NCI-H2107 (cell line): ENCODE measurements at regions not wholly inside any gene's neighbourhood (a gene's known extent, or its start where the extent isn't known, plus 50 kb on each side); places are given as distances from the start of the nearest gene placed in this dataset.
A peak's percentile ranks its signal among the peaks of the same experiment; 100 is the strongest.

Experiments used
- DNase-seq: peaks from one replicate; lab custom pipeline; 2025; lab: John Stamatoyannopoulos, UW

DNA sequence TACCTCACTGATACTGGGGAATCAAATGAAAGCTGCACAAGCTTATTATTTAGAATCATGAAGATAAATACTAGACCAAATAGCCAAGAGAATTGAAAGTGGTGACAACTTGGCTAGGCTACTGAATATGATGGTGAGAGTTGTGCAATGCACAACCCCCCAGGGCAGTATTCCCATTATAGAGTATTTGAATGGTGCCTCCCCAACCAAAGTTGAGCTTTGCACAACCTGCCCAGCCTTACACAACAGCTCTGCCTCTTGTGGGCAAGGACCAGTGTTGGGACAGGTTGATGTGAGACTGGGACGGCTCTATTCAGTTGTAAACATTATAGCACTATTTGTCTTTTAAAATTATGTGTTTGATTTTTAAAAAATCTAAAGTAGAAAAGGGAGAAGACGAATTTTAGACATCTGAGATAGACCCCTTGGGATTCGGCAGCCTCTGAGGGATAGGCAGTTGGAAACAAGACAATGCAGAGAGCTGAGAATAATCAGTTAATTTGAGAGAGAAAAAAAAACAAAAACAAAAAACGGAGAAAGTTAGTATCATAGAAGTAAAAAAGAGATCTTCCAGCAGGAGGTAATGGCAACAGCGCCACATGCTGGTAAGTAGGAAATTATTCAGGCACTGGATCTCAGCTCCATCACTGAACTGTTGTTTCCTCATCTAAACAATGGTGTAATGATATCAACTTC is 91.0 kb upstream of the KCNA3 start:
- DNase-seq, result peak; percentile 20

DNA sequence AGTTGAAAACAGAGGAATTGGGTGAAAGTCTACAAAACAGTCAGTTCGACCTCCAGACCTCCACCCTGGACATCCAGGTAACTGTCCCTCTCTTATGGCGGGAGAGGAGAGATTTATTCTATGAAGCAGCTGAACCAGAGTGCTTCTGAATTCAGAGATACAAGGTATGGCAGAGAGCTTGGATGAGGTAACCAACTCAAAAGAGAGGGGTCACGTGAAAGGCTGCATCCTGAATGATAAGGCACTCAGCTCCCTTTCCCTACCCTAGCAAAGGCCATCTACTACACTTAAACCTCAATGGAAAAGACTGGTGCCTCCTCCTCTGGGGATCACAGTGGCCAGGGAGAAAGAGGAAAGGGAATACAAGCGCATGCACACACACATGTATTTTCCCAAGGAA is 88.4 kb upstream of the KCNA3 start:
- DNase-seq, result no peak

DNA sequence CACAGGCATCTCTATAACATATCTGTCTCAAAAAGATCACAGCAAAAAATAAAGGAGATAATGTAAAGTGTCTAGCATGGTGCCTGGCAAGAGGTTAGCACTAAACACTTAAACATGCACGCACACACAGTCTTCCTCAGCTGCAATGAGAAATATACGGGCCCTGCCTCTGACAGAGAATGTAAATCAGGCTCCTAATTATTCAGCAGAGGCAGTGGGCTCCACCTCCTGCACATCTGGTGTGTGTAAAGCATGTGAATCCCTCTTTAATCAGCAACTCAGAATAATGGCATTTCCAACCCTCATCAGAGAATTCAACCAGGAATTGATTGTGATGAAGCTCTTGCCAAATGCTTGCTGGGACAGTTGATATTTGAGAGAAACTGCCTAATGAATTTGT is 85.6 kb upstream of the KCNA3 start:
- no peak for DNase-seq

DNA sequence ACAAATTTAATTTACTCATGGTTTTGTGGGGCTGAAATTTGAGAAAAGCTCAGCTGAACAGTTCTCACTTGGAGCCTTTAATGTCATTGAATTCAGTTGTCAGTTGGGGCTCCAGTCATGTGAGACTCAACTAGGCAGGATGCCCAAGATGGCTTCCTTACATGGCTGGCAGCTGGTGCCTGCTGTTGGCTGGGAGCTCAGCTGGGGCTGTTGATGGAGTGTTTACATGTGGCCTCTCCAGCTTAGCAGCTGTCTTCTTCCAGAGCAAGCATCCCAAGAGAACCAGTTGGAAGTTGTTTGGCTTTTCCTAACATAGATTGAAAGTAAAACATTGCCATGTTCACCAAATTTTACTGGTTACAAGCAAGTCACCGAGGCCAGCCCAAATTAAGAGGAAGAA is 81.8 kb upstream of the KCNA3 start:
- peak; percentile 64 for DNase-seq

DNA sequence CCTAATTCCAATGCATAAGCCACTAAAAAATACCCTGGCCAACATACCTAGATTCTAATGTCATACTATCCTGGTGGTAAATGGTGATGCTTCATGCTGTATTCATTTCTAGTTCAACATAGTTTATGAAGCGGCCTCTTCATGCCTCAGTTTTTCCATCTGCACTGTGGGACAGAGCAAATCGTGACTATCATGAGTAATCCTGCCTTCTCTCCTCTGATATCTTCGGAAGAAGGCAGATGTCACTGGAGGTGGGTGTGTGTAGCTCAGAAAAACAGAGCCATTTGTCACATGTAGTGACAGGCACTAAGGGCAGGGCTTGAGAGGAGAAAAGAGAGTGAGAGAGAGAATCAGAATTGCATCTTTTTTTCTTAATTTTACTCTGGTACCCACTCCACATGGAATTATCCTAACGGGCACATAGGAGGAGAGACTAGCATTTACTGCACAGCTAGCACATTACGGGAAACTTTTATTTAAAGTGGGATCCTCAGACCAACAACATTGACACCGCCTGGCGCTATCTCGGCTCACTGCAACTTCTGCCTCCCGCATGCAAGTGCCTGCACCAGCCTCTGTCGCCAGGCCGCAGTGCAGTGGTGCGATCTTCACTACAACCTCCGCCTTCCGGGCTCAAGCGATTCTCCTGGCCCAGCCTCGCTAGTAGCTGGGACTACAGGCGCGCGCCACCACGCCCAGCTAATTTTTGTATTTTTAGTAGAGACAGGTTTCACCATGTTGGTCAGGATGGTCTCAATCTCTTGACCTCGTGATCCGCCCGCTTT is 78.4 kb upstream of the KCNA3 start:
- no peak for DNase-seq

DNA sequence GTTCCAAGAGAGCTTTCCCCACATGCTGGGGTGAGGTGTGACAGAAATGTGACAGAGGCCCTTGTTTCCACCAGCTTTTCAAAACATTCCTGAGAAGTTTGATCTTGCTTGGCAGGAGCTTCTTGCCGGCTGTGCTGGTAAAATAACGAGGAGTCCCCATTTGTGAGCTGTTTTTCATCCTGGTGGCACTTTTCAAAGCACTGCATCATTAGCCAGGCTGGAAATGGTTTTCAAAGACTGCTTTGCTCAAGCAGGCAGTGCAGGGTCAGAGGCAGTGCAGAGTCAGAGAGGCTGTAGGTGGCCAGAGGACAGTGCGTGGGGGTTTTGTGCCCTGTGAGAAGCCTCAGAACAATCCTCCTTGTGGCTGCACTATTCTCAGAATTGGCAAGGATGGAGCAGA is 75.8 kb upstream of the KCNA3 start:
- no peak for DNase-seq

DNA sequence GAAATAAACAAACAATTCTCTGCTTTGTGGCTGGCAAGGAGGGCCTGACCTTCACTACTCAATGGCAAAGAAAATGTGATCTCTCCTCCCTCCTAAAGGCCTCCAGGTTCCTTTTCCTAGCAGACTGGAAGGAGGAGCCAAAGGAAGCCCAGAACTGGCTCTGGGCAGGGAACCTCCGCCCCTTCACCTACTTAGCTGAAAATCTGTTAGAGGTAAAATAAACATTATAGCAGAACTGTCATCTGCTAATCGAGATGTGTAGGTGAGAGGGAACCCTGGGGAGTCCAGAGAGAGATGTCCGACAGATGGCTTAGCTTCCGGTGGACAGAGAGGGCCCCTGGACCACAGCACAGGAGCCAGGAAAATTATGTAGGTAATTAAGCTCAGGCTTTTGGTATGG is 75.2 kb upstream of the KCNA3 start:
- DNase-seq, result no peak

DNA sequence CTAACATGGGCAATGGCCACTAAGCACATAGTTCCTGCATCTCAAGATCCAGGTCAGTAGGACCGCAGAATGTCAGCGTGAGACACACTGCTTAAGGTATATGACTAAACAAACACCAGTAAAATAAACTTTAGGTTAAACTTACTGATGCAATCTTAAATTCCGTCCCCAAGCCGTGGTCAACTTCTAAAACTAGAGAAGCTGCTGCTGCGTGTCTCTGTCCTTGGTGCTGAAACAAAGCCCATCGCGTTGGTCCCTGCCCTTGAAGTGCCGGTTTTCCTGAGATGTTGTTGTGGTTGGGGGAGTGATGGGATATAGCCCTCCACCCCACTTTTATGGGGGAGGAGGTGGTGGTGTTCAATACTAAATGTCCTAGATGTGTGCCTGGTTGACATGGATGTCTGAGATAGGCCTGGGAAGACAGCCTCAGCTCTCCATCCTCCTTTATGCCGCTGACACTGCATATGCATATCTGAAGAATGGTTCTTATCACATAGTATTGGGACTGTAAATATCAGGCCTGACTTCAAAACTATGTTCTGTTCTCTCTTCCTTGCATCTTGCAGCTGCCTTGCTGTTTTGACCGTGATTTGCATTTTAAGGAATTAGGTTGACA is 72.0 kb upstream of the KCNA3 start:
- DNase-seq, result no peak

DNA sequence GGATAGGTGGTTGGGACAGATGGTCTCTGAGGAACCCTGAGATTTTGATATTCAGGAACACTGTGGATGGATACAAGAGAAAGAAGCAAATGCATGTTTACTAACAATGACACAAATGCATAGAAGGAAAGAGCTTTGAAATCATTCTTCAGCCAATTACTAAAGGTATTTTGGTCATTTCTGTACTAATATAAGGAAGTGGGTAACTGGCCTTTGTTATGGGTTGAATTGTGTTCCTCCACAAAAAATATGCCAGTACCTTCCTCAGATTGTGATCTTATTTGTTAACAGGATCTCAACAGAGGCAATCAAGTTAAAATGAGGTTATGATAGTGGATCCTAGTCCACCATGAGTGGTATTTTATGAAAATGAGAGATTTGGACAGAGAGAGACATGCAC is 68.7 kb upstream of the KCNA3 start:
- DNase-seq, result no peak

DNA sequence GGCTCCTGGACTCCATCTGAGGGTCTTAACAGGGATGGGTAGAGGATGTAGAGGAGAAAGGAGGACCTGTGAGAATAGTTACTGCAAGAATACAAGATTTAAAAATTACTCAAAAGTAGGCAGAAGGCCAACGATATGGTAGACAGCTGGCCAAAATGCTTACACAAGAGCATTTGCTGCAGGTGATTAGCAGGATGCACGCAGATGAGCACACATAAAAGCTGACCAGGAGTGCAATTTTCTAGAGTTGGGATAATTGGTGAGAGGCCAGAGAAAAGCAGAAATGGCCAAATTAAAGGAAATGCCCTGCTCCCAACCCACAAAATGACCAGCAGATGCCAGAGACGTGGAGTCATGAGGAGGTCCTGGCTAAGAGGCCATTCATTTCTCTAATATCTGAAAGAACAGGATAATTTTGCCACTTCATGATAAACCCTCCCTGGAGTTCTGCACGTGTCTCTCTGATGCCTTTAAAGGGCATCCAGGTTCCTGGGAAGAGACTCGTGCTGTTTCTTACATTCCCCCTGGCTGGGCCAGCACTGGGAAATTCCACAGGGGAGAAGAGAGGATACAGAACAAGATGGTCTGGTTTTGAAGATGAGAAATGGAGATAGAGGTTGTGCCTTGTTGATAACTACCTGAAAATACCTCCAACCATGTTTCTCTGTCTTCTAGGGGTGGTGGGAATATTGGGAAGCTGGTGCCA is 62.3 kb upstream of the KCNA3 start:
- no peak for DNase-seq

DNA sequence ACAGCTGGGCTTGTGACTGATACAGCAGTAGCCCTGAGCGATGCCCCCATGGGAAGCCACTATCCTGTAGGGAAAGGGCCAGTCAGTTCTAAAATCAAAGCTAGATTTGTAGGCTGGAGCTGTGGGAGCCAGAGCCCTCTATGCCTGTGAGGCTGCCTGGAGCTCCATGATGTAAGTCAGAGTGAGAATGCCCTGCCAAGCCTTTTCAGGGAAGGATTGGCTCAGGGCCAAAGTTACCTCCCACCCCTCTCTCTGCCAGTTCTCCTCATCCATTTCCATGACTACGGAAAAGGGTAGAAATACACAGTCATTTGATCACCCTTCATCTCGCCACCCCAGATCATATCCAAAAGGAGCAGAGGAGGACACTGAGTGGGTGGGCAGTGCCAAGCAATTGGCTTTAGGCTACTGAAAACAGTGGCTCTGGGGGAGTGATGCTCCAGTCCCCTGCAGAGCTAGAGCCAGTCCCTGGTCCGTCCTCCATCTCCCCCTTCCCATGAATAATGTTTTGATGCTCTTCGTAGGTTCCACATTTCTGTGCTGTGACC is 59.5 kb upstream of the KCNA3 start:
- no peak for DNase-seq

DNA sequence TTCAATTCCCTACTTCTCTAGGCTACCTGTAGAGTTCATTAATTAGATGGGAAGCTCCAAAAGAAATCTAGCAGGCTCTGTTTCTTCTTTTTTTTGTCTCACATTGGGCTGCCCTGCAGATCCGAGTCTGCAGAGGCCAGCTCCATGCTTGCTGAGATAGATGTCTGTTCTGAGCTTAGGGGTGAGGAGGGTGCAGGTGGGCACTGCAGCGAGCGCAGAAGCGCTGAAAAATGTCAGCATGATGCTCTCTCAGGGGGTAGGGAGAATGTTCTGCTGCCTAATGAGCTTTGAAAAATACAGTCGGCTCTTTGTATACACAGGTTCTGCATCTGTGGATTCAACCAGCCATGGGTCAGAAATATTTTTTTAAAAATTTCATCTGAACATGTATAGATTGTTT is 56.8 kb upstream of the KCNA3 start:
- no peak for DNase-seq

DNA sequence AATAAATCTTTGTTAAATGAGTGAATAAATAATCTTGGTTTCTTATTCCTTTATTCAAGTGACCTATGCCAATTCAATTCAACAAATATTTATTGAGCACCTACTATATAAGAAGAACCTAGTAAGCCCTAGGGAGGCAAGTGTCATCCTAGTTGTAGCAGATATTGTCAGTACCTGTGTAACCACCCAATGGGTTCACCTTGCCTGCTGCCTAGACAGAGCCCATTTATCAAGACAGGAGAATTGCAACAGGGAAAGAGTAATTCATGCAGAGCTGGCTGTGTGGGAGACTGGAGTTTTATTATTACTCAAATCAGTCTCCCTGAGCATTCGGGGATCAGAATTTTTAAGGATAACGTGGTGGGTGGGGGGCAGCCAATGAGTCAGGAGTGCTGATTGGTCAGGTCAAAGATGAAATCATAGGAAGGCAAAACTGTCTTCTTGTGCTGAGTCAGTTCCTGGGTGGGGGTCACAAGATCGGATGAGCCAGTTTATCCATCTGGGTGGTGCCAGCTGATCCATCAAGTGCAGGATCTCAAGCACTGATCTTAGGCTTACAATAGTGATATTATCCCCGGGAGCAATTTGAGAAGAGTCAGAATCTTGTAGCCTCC is 53.8 kb upstream of the KCNA3 start:
- no peak for DNase-seq

DNA sequence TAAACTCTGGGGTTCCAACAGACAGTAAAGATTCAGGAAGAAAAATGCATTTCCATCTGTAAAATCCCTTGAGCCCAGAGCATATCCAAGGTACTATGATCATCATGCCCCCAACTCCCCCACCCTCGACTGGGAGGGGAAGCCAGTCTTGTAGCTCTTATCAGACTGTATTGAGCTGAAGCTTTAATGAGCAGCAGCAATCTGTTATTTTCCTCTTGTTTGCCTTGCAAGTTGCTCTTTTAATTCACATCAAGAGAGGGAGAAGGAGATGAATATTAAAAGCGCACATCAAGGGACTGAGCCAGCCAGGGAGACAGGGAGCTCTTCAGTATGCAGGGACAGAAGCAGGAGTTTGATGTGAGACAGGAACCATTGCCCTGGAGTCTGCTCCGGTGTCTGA is 52.5 kb upstream of the KCNA3 start:
- DNase-seq, result no peak

DNA sequence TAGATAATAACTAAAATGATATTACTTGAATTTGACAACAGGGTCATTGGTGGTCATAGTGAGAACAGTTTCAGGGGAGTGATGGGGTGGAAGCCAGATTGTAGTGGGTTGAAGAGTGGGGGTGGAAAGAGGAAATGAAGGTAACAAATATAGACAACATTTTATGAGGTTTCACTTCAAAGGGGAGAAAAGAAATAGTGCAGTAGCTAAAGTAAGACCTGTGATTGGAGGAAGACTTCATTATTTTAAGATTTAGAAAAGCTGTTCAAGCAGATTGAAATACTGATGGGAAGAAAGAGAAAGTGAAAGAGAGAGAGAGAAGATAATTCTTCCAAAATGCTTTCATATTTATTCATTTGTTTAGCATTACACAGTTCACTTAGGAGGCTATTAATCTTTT is 52.0 kb upstream of the KCNA3 start:
- DNase-seq, result no peak
